ENCODE measurements at regions not wholly inside any gene's neighbourhood (a gene's known extent, or its start where the extent isn't known, plus 50 kb on each side); places are given as distances from the start of the nearest gene placed in this dataset.

DNA sequence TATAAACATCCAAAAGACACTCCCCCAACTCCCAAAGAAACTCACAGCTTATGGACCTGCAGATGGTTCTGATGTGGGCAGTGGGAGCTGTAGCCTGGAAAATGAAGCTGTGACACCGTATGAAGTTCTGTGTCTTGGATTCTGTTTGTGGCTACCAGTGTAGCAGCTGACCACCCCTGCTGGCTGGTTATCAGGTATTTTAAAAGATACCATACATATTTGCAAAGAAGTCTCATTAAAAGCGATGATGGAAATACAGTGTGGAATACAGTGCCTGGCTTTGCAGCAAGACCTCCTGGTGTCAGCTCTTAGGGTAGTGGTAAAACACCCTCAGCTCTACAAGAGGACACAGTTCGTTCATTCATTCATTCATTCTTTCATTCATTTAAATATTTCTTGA lies 194.3 kb upstream of the PRKCQ start:
- 71 to 78% methylated on average over 3 of the region's 3 CpGs for WGBS, 2 donors
- H3K9me3 ChIP-seq (ENCODE audit: control insufficient read depth in 2 of 2, insufficient read depth in 1 of 2, low read depth in 1 of 2, low read length in 1 of 2): peaks cover 0 to 4% of the 10 kb centered on the region in 2 donors
- no peaks in the 10 kb centered on the region for H3K27me3 ChIP-seq (ENCODE audit: control insufficient read depth in 1 of 2, insufficient read depth in 2 of 2, low read length in 2 of 2)
- H3K4me1 ChIP-seq (ENCODE audit: control insufficient read depth in 2 of 2, insufficient read depth in 2 of 2, low read length in 1 of 2): peaks cover 0 to 1% of the 10 kb centered on the region in 2 donors
- H3K36me3 ChIP-seq (ENCODE audit: control insufficient read depth in 2 of 2, insufficient read depth in 2 of 2, low read length in 1 of 2): no peaks in the 10 kb centered on the region
- no peak overlapping the region for H3K4me3 ChIP-seq (ENCODE audit: low read depth in 1 of 2, low read length in 2 of 2)
- H3K27ac ChIP-seq (ENCODE audit: low read depth in 2 of 2, low read length in 1 of 2): no peak overlapping the region

DNA sequence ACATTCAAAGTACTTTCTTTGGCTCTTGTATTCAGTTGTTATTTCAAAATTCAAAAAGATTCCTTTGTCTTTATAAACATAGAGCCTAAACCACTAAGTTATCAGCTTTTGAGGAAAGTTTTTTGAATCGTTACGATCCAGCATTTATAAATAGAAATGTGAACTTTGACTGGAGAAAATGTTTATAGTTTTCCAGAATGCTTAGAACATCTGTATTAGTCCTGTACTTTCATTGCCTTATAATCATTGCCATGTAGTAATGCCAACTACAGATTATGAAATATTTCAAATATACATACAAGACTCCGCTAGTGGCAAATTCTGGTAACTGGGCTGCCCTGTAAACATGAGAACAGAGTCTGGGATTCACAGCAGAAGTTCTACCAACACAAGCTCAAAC lies 191.3 kb upstream of the PRKCQ start:
- Histone ChIP-seq H3K9me3 (ENCODE audit: control insufficient read depth in 2 of 2, insufficient read depth in 1 of 2, low read depth in 1 of 2, low read length in 1 of 2) (peaks cover 0 to 4% of the 10 kb centered on the region in 2 donors), H3K36me3 (ENCODE audit: control insufficient read depth in 2 of 2, insufficient read depth in 2 of 2, low read length in 1 of 2) (no peaks in the 10 kb centered on the region), H3K4me3 (ENCODE audit: low read depth in 1 of 2, low read length in 2 of 2) (no peak overlapping the region), H3K4me1 (ENCODE audit: control insufficient read depth in 2 of 2, insufficient read depth in 2 of 2, low read length in 1 of 2) (no peaks in the 10 kb centered on the region), H3K27me3 (ENCODE audit: control insufficient read depth in 1 of 2, insufficient read depth in 2 of 2, low read length in 2 of 2) (no peaks in the 10 kb centered on the region), H3K27ac (ENCODE audit: low read depth in 2 of 2, low read length in 1 of 2) (no peak overlapping the region)
- 69% methylated on average over 3 of the region's 3 CpGs for WGBS, 2 donors

DNA sequence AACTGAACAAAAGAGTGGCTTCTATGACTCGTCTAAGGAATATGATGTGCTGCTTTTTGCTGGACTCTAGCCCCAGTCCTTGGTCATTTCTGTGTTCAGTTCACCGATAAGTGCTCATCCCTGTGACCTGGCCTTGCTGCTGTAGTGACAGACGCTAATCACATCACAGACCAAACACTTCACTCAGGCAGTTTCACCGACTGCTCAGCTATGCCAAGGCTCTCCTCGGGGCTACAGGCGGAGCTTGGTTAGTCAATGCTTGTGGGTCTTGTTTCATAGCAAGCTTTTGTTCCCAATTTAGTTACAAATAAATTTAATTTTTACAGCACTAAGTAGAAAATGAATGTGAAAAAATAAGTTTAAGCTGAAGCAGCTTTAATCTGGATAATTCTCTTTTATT lies 190.8 kb upstream of the PRKCQ start:
- Histone ChIP-seq H3K36me3 (ENCODE audit: control insufficient read depth in 2 of 2, insufficient read depth in 2 of 2, low read length in 1 of 2) (no peaks in the 10 kb centered on the region), H3K4me3 (ENCODE audit: low read depth in 1 of 2, low read length in 2 of 2) (no peak overlapping the region), H3K9me3 (ENCODE audit: control insufficient read depth in 2 of 2, insufficient read depth in 1 of 2, low read depth in 1 of 2, low read length in 1 of 2) (peaks cover 0 to 4% of the 10 kb centered on the region in 2 donors), H3K4me1 (ENCODE audit: control insufficient read depth in 2 of 2, insufficient read depth in 2 of 2, low read length in 1 of 2) (no peaks in the 10 kb centered on the region), H3K27ac (ENCODE audit: low read depth in 2 of 2, low read length in 1 of 2) (no peak overlapping the region), H3K27me3 (ENCODE audit: control insufficient read depth in 1 of 2, insufficient read depth in 2 of 2, low read length in 2 of 2) (no peaks in the 10 kb centered on the region)
- WGBS, 2 donors: 60% methylated on average over 6 of the region's 6 CpGs

DNA sequence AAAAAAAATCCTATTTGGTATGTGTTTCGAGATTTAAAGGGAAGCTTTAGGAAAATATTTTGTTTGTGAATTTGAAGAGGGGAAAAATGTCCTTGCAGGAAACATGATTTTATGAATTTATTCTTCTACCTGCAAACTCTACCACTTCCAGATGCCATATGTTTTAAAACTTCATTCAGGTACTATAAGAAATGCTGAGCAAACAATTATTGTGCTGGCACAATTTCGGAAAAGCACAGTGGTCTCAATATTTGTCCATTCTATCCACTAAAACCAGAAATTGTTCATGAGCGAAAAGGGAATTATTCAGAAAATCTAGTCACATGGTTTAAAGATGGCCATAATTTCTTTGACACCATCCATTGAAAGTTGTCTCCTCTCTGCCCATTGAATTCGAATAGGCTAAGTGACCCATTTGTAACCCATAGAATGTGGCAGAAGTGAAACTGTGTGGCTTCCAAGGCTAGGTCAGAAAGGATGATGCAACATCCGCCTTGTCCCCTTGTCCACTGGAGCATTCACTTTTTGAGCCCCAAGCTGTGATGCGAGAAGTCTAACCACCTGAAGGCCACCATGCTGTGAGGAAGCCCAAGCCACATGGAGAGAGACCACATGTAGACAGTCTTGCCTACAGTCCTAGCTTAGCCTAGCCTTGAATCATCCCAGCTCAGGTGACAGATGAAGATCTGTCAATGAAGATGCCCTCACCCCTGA lies 189.8 kb upstream of the PRKCQ start:
- 88 to 92% methylated on average over 6 of the region's 6 CpGs for WGBS, 2 donors

DNA sequence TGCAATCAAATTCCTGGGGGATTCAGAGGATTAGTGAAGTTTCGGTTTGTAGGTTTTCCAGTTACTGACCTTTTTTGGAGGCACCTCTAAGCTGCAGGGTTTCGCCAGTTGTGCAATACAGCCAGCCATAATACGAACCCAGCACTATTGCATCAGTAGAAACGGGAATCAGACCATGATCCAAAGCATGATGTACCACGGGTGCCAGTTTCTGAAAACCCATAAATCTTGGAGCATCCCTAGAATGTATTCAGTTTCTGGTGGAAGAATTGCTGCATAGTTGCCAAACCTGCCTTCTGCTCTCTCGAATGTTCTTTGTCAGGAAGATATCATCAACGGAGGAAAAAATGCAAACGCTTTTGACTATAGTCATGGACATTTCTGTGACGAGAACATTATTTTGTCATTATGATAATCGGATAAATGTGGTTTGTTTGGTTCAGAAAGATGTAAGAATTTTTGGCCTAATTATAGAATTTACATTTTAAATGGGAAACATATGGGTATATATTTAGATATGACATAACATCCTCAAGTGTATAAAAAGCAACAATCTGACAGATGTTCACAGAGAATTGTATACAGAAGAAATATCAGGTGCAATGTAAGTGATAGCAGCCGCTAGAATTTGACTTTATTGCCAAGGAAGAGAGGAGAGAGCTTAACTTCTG lies 186.2 kb upstream of the PRKCQ start:
- no peaks in the 10 kb centered on the region for H3K4me1 ChIP-seq (ENCODE audit: control insufficient read depth in 2 of 2, insufficient read depth in 2 of 2, low read length in 1 of 2)
- no peaks in the 10 kb centered on the region for H3K27me3 ChIP-seq (ENCODE audit: control insufficient read depth in 1 of 2, insufficient read depth in 2 of 2, low read length in 2 of 2)
- H3K27ac ChIP-seq (ENCODE audit: low read depth in 2 of 2, low read length in 1 of 2): no peak overlapping the region
- 46 to 56% methylated on average over 11 of the region's 11 CpGs for WGBS, 2 donors
- H3K4me3 ChIP-seq (ENCODE audit: low read depth in 1 of 2, low read length in 2 of 2): no peak overlapping the region
- no peaks in the 10 kb centered on the region for H3K36me3 ChIP-seq (ENCODE audit: control insufficient read depth in 2 of 2, insufficient read depth in 2 of 2, low read length in 1 of 2)
- H3K9me3 ChIP-seq (ENCODE audit: control insufficient read depth in 2 of 2, insufficient read depth in 1 of 2, low read depth in 1 of 2, low read length in 1 of 2): peaks cover 0 to 5% of the 10 kb centered on the region in 2 donors

More for the DNA sequence above, 189.8 kb upstream of the PRKCQ start:
- Histone ChIP-seq H3K27me3 (ENCODE audit: control insufficient read depth in 1 of 2, insufficient read depth in 2 of 2, low read length in 2 of 2) (no peaks in the 10 kb centered on the region), H3K4me1 (ENCODE audit: control insufficient read depth in 2 of 2, insufficient read depth in 2 of 2, low read length in 1 of 2) (no peaks in the 10 kb centered on the region), H3K9me3 (ENCODE audit: control insufficient read depth in 2 of 2, insufficient read depth in 1 of 2, low read depth in 1 of 2, low read length in 1 of 2) (peaks cover 0 to 4% of the 10 kb centered on the region in 2 donors), H3K27ac (ENCODE audit: low read depth in 2 of 2, low read length in 1 of 2) (no peak overlapping the region), H3K36me3 (ENCODE audit: control insufficient read depth in 2 of 2, insufficient read depth in 2 of 2, low read length in 1 of 2) (no peaks in the 10 kb centered on the region), H3K4me3 (ENCODE audit: low read depth in 1 of 2, low read length in 2 of 2) (no peak overlapping the region)

DNA sequence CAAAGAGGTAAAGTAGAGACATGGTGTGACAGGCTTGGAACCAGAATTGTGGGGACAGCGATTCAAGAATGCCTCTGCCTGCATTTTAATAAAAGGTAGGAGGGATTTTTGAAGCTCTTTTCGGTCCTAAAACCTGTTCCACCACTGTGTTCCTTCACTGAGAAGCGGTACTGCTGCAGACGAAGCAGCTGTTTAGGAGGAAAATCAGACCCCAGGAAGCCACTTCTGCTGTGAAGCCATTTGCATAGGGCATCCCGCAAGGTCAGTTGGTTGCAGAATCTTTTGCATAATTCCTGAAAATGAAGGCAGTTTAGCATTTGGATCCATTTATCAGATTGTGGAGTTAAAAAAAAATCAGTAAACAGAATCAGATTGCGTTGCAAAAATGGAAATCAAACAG lies 183.3 kb upstream of the PRKCQ start:
- H3K36me3 ChIP-seq (ENCODE audit: control insufficient read depth in 2 of 2, insufficient read depth in 2 of 2, low read length in 1 of 2): no peaks in the 10 kb centered on the region
- WGBS, 2 donors: 60 to 66% methylated on average over 6 of the region's 6 CpGs
- H3K4me3 ChIP-seq (ENCODE audit: low read depth in 1 of 2, low read length in 2 of 2): no peak overlapping the region
- peaks cover 0 to 4% of the 10 kb centered on the region in 2 donors for H3K9me3 ChIP-seq (ENCODE audit: control insufficient read depth in 2 of 2, insufficient read depth in 1 of 2, low read depth in 1 of 2, low read length in 1 of 2)
- no peaks in the 10 kb centered on the region for H3K4me1 ChIP-seq (ENCODE audit: control insufficient read depth in 2 of 2, insufficient read depth in 2 of 2, low read length in 1 of 2)
- no peak overlapping the region for H3K27ac ChIP-seq (ENCODE audit: low read depth in 2 of 2, low read length in 1 of 2)
- H3K27me3 ChIP-seq (ENCODE audit: control insufficient read depth in 1 of 2, insufficient read depth in 2 of 2, low read length in 2 of 2): no peaks in the 10 kb centered on the region

DNA sequence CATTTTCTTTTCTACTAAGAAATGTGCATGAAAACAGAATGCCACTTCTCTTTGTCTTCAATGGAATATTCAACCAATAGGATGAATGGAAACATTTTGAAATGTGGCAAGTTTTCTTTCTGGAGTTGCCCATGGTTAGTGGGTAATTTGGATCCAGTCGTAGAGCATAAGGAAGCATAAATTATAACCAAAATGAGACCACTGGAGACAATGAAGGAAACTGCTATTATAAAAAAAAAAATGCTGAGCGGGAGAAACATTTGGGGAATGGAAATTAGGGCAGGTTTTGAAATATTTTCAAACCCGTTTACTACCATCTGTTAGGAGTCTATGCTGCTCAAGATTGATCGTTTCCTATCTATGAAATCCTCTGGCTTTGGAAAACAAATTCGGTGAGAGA lies 182.9 kb upstream of the PRKCQ start:
- Histone ChIP-seq H3K27ac (ENCODE audit: low read depth in 2 of 2, low read length in 1 of 2) (no peak overlapping the region), H3K36me3 (ENCODE audit: control insufficient read depth in 2 of 2, insufficient read depth in 2 of 2, low read length in 1 of 2) (no peaks in the 10 kb centered on the region), H3K9me3 (ENCODE audit: control insufficient read depth in 2 of 2, insufficient read depth in 1 of 2, low read depth in 1 of 2, low read length in 1 of 2) (peaks cover 0 to 4% of the 10 kb centered on the region in 2 donors), H3K4me1 (ENCODE audit: control insufficient read depth in 2 of 2, insufficient read depth in 2 of 2, low read length in 1 of 2) (no peaks in the 10 kb centered on the region), H3K27me3 (ENCODE audit: control insufficient read depth in 1 of 2, insufficient read depth in 2 of 2, low read length in 2 of 2) (no peaks in the 10 kb centered on the region), H3K4me3 (ENCODE audit: low read depth in 1 of 2, low read length in 2 of 2) (no peak overlapping the region)
- 49 to 61% methylated on average over 5 of the region's 5 CpGs for WGBS, 2 donors

DNA sequence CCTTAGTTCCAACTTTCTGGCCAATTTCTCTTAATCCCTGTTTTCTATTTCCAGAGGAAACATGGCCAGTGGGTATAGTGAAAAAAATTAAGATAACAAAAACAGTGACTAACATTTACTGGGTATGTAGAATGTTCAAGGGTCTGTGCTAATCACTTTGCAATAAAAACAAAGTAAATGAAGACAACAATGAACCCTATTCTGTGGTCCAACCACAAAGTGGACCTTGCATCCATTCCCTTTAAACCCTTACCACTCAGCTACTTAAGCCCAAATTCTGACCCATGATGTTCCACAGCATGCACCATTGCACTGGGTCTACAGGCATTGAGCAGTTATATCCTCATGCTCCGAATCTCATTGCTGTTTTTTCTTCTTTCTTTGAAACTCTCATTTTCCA lies 179.9 kb upstream of the PRKCQ start:
- peaks cover 0 to 4% of the 10 kb centered on the region in 2 donors for H3K9me3 ChIP-seq (ENCODE audit: control insufficient read depth in 2 of 2, insufficient read depth in 1 of 2, low read depth in 1 of 2, low read length in 1 of 2)
- no peaks in the 10 kb centered on the region for H3K4me1 ChIP-seq (ENCODE audit: control insufficient read depth in 2 of 2, insufficient read depth in 2 of 2, low read length in 1 of 2)
- 88 to 94% methylated on average over 1 of the region's 1 CpG for WGBS, 2 donors
- no peaks in the 10 kb centered on the region for H3K27me3 ChIP-seq (ENCODE audit: control insufficient read depth in 1 of 2, insufficient read depth in 2 of 2, low read length in 2 of 2)
- no peak overlapping the region for H3K4me3 ChIP-seq (ENCODE audit: low read depth in 1 of 2, low read length in 2 of 2)
- H3K36me3 ChIP-seq (ENCODE audit: control insufficient read depth in 2 of 2, insufficient read depth in 2 of 2, low read length in 1 of 2): no peaks in the 10 kb centered on the region
- no peak overlapping the region for H3K27ac ChIP-seq (ENCODE audit: low read depth in 2 of 2, low read length in 1 of 2)

DNA sequence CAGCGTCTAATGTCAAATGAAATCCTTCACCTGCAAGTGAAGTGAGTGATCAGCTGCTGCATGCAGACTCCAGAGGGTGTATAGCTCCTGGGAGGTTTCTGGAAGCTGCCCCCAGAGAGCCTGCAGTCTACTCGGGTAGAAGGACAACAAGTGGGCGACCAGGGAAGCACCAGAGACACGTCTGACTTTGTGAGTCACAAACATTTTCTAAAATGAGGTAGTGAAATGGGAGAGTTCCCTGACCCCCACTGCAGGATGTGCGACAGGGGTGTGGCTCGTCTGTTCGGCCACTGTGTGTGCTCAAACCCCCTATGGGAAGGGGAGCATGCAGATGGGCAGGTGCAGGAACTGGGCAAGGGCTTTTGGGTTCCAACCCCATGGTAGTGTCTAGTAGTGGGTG lies 177.1 kb upstream of the PRKCQ start:
- Histone ChIP-seq H3K9me3 (ENCODE audit: control insufficient read depth in 2 of 2, insufficient read depth in 1 of 2, low read depth in 1 of 2, low read length in 1 of 2) (peaks cover 0 to 4% of the 10 kb centered on the region in 2 donors), H3K4me3 (ENCODE audit: low read depth in 1 of 2, low read length in 2 of 2) (no peak overlapping the region), H3K36me3 (ENCODE audit: control insufficient read depth in 2 of 2, insufficient read depth in 2 of 2, low read length in 1 of 2) (no peaks in the 10 kb centered on the region), H3K4me1 (ENCODE audit: control insufficient read depth in 2 of 2, insufficient read depth in 2 of 2, low read length in 1 of 2) (peaks cover 0 to 3% of the 10 kb centered on the region in 2 donors), H3K27me3 (ENCODE audit: control insufficient read depth in 1 of 2, insufficient read depth in 2 of 2, low read length in 2 of 2) (no peaks in the 10 kb centered on the region), H3K27ac (ENCODE audit: low read depth in 2 of 2, low read length in 1 of 2) (no peak overlapping the region)
- 66 to 67% methylated on average over 7 of the region's 7 CpGs for WGBS, 2 donors

DNA sequence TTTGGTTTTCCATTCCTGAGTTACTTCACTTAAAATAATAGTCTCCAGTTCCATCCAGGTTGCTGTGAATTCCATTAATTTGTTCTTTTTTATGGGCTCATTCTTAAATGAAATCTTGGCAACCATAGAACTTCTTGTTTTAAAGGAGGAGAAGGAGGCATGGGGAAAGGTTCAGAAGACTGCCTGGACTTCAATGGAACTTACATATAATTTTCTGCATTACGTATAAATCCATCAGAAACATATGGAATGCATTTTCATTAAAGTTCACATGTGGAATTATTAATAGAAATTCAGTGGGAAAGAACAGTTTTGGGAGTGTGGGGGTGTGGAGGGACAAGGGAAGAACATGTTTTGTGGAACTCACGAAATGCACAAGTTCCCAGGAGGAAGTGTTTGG lies 176.6 kb upstream of the PRKCQ start:
- H3K36me3 ChIP-seq (ENCODE audit: control insufficient read depth in 2 of 2, insufficient read depth in 2 of 2, low read length in 1 of 2): no peaks in the 10 kb centered on the region
- no peak overlapping the region for H3K4me3 ChIP-seq (ENCODE audit: low read depth in 1 of 2, low read length in 2 of 2)
- 72 to 74% methylated on average over 2 of the region's 2 CpGs for WGBS, 2 donors
- H3K27ac ChIP-seq (ENCODE audit: low read depth in 2 of 2, low read length in 1 of 2): no peak overlapping the region
- peaks cover 0 to 4% of the 10 kb centered on the region in 2 donors for H3K9me3 ChIP-seq (ENCODE audit: control insufficient read depth in 2 of 2, insufficient read depth in 1 of 2, low read depth in 1 of 2, low read length in 1 of 2)
- peaks cover 0 to 3% of the 10 kb centered on the region in 2 donors for H3K4me1 ChIP-seq (ENCODE audit: control insufficient read depth in 2 of 2, insufficient read depth in 2 of 2, low read length in 1 of 2)
- H3K27me3 ChIP-seq (ENCODE audit: control insufficient read depth in 1 of 2, insufficient read depth in 2 of 2, low read length in 2 of 2): no peaks in the 10 kb centered on the region

All from esophagus (tissue), 2 donors.